HepG2 (cell line): ENCODE measurements at regions not wholly inside any gene's neighbourhood (a gene's known extent, or its start where the extent isn't known, plus 50 kb on each side); places are given as distances from the start of the nearest gene placed in this dataset.

Source experiments
- ATAC-seq: fragments of 200-7000 bp; cut with Tn5 transposase; 3 replicates; pipeline ENCODE4 v1.9.1; 2020; ENCODE audit warnings: mild to moderate bottlenecking, moderate library complexity
- BruUV-seq: library from RNA; stranded (reverse); fragments of 400-500 nt; replicated peaks from 2 replicates; lab custom pipeline; 2021; lab: Mats Ljungman, UMichigan
- CTCF ChIA-PET: fragments of 300-600 bp; formaldehyde crosslinking; extraction: SDS; loops from one replicate; lab custom pipeline; 2021; ENCODE audit warnings: low total read pairs, inconsistent platforms, low intra/inter-chr PET ratio; lab: Yijun Ruan, JAX
- POLR2A ChIA-PET: fragments of 350-600 bp; sonication (Branson Sonifier 250); formaldehyde crosslinking; loops from one replicate; lab custom pipeline; 2020; ENCODE audit warnings: antibody characterized with exemption, inconsistent platforms; lab: Yijun Ruan, JAX
- DNase-seq: peaks from one replicate; pipeline ENCODE4 v3.0.0-alpha.2; 2015; ENCODE audit warnings: low spot score
- FAIRE-seq: peaks from 3 replicates; lab custom pipeline; 2011; peaks lifted over from hg19 to GRCh38; lab: Jason Lieb, UNC
- H2AFZ ChIP-seq: one replicate; pipeline ENCODE4 v1.6.1; 2011; ENCODE audit warnings: low read length, inconsistent platforms
- H3K27ac ChIP-seq: fragments of 300-600 bp; 3 replicates; pipeline ENCODE4 v1.8.0; 2011; ENCODE audit warnings: mixed run types, mild to moderate bottlenecking, mixed read lengths, low read length, inconsistent platforms; ENCODE audit not compliant: insufficient read depth; ENCODE audit errors: extremely low read length
- H3K27me3 ChIP-seq, 2 experiments: fragments of 200-600 bp in 1 of 2; 2 replicates in 1 of 2; 3 replicates in 1 of 2; pipeline versions ENCODE4 v1.6.0 to v1.8.0; 2011; ENCODE audit warnings: low read length in 2 of 2, mild to moderate bottlenecking in 2 of 2, moderate library complexity in 2 of 2, inconsistent platforms in 1 of 2; ENCODE audit not compliant: insufficient read depth in 2 of 2, control insufficient read depth in 1 of 2
- H3K36me3 ChIP-seq, 2 experiments: fragments of 200-600 bp in 1 of 2; replicated peaks in 1 of 2; 2 replicates in 1 of 2; 3 replicates in 1 of 2; pipeline versions ENCODE4 v1.5.1 to v1.8.0; 2011; ENCODE audit warnings: low read length in 2 of 2, inconsistent platforms in 1 of 2; ENCODE audit not compliant: insufficient read depth in 2 of 2, control insufficient read depth in 1 of 2
- H3K4me1 ChIP-seq: 2 replicates; pipeline ENCODE4 v1.5.1; 2012; ENCODE audit warnings: low read length, inconsistent platforms; ENCODE audit not compliant: insufficient read depth
- H3K4me2 ChIP-seq: 2 replicates; pipeline ENCODE4 v1.6.0; 2011; ENCODE audit warnings: low read depth, low read length, inconsistent platforms
- H3K4me3 ChIP-seq, 3 experiments: fragments of 200-600 bp in 1 of 3; sonication (generic), shearing (Covaris generic) in 1 of 3; replicated peaks in 1 of 3; 2 replicates each; pipeline ENCODE4 v1.5.1; 2011 to 2016; ENCODE audit warnings: low read length in 3 of 3, inconsistent platforms in 2 of 3, low read depth in 2 of 3, mild to moderate bottlenecking in 2 of 3, control low read depth in 1 of 3, mixed read lengths in 1 of 3; ENCODE audit not compliant: insufficient read depth in 1 of 3
- H3K79me2 ChIP-seq: one replicate; pipeline ENCODE4 v1.6.1; 2011; ENCODE audit warnings: low read length, inconsistent platforms; ENCODE audit not compliant: insufficient read depth
- H3K9ac ChIP-seq: 2 replicates; pipeline ENCODE4 v1.6.0; 2011; ENCODE audit warnings: mild to moderate bottlenecking, low read depth, low read length, inconsistent platforms; ENCODE audit not compliant: insufficient read depth
- H3K9me3 ChIP-seq: 2 replicates; pipeline ENCODE4 v1.5.1; 2012; ENCODE audit warnings: mild to moderate bottlenecking, low read length
- H4K20me1 ChIP-seq: 2 replicates; pipeline ENCODE4 v1.6.0; 2011; ENCODE audit warnings: inconsistent platforms, mild to moderate bottlenecking, low read length, moderate library complexity; ENCODE audit not compliant: insufficient read depth
- CEBPG ChIP-seq: IDR thresholded peaks from 2 replicates; pipeline ENCODE4 v1.6.1; 2016
- MATR3 ChIP-seq: sonication (generic); formaldehyde crosslinking; IDR thresholded peaks from 2 replicates; pipeline ENCODE4 v1.4.0; 2020; ENCODE audit warnings: missing genetic modification reagents
- PAF1 ChIP-seq: IDR thresholded peaks from 2 replicates; pipeline ENCODE4 v1.6.1; 2016; ENCODE audit warnings: missing genetic modification reagents, missing compliant biosample characterization
- TAF1 ChIP-seq: sonication (generic); formaldehyde crosslinking; IDR thresholded peaks from 2 replicates; pipeline ENCODE4 v1.4.0; 2020; ENCODE audit warnings: missing genetic modification reagents
- ZFP36 ChIP-seq: fragments of 150-350 bp; IDR thresholded peaks from 2 replicates; pipeline ENCODE4 v1.6.1; 2018; ENCODE audit warnings: borderline replicate concordance, low read length, low read depth; ENCODE audit not compliant: partially characterized antibody
- ZIK1 ChIP-seq: sonication (generic); formaldehyde crosslinking; IDR thresholded peaks from 2 replicates; pipeline ENCODE4 v1.5.0; 2020; ENCODE audit warnings: mild to moderate bottlenecking, low read depth, missing genetic modification reagents, borderline replicate concordance
- ZNF138 ChIP-seq: sonication (generic); formaldehyde crosslinking; IDR thresholded peaks from 2 replicates; pipeline ENCODE4 v1.5.0; 2020; ENCODE audit warnings: mild to moderate bottlenecking, low read depth, missing genetic modification reagents
- WGBS: methylation state at CpG from one replicate; pipeline ENCODE4 v1.1.6; 2017; ENCODE audit warnings: low lambda C conversion rate; 5-methylcytosine and 5-hydroxymethylcytosine counted together
- in situ Hi-C: cut with HindIII; loops from 2 replicates; pipeline ENCODE4 v1.10.0; 2017; ENCODE audit warnings: low pct_unique_long_range_greater_than_20kb; ENCODE audit not compliant: extremely low pct_ligation_motif_present
- intact Hi-C: fragments of 100-400 bp; cut with micrococcal nuclease; formaldehyde crosslinking; loops from one replicate; pipeline ENCODE4 v1.10.0; 2022; ENCODE audit not compliant: unreplicated experiment
- TF ChIP-seq, protein P1 (sequence below): sonication (generic); formaldehyde crosslinking; IDR thresholded peaks from 2 replicates; pipeline ENCODE4 v1.8.1; 2023; ENCODE audit warnings: mild to moderate bottlenecking, missing genetic modification reagents
- TF ChIP-seq, protein P2 (sequence below): sonication (generic); formaldehyde crosslinking; conservative IDR thresholded peaks from 2 replicates; pipeline ENCODE4 v1.4.0; 2020; ENCODE audit warnings: mild to moderate bottlenecking, missing genetic modification reagents, moderate library complexity
- TF ChIP-seq, protein P3 (sequence below): sonication (generic); formaldehyde crosslinking; IDR thresholded peaks from one replicate; pipeline ENCODE4 v1.5.1; 2020; ENCODE audit warnings: mild to moderate bottlenecking, missing genetic modification reagents; ENCODE audit errors: not compliant biosample characterization

DNA sequence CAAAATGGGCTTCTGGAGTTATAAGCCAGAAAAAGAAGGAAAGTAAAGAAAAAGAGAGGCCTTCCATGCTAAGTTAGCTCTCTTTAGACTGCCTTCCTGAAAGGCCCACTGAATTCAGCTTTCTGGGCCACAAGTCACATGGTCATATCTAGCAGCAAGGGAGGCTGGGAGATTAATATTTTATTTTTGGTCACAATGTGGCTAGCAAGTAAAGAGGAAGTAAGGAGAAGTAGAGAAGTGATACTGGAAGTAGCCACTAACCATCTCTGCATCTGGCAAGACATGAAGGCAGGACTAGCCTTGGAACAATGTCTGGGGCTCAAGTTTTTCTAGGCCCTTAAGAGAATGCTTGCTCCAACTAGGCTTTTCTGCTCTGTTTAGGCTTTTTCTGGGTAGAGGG is 81.8 kb upstream of the UBE2E1 start (continued):
- TF ChIP-seq, protein P1, sequence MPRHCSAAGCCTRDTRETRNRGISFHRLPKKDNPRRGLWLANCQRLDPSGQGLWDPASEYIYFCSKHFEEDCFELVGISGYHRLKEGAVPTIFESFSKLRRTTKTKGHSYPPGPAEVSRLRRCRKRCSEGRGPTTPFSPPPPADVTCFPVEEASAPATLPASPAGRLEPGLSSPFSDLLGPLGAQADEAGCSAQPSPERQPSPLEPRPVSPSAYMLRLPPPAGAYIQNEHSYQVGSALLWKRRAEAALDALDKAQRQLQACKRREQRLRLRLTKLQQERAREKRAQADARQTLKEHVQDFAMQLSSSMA (CRISPR knock-in tag): no peak
- TF ChIP-seq, all 625 proteins: peak for 0

DNA sequence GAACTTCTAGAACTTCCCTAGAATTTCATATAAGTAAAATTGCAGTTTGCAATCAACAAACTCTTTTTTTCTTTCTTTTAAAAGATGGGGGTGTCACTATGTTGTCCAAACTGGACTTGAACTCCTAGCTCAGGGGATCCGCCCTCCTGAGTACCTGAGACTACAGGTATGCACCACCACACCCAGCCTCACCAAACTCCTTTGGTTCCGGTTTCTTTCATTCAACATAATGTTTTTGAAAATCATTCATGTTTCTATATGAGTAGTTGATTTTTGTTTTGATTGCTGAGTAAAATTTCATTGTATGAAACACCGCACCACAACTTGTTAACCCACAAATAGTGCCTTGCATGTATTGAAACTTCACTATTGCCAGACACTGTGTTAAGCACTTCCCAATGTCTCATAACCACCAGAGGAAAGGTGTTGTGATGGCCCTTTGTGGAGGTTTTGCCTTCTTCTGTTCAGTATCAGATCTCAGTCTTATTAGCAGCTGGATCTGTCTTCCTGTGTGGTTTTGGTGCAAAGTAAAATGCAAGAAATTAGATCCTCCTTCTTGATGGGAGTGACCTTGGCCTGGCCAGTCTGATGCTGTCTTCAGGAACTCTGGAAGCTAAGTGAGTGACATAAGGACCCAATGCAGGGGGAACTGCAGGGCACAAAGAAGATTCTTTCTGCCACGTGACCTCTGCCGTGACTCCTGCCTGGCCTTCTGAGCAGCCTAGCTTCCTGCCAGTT is 78.8 kb upstream of the UBE2E1 start:
- in situ Hi-C loops: no loop called here
- Histone ChIP-seq H3K79me2 (no peaks in the 10 kb centered on the region), H3K36me3 (no peaks in the 10 kb centered on the region), H3K4me3 (no peak overlapping the region), H3K27me3 (no peaks in the 10 kb centered on the region), H3K4me2 (no peak overlapping the region), H3K27ac (no peak overlapping the region), H4K20me1 (no peaks in the 10 kb centered on the region), H2AFZ (no peak overlapping the region), H3K9ac (no peak overlapping the region), H3K4me1 (no peaks in the 10 kb centered on the region), H3K9me3 (no peaks in the 10 kb centered on the region)
- intact Hi-C loops: no loop called here
- no peak for DNase-seq
- no peak for FAIRE-seq
- no peak for ATAC-seq
- WGBS: 77% methylated on average over 5 of the region's 5 CpGs
- ChIA-PET CTCF (no interaction called here), POLR2A (no interaction called here)
- BruUV-seq: no TSS peak
- no peak for TF ChIP-seq MATR3 (CRISPR knock-in tag)
- TF ChIP-seq CEBPG (CRISPR knock-in tag): no peak
- TF ChIP-seq, protein P2, sequence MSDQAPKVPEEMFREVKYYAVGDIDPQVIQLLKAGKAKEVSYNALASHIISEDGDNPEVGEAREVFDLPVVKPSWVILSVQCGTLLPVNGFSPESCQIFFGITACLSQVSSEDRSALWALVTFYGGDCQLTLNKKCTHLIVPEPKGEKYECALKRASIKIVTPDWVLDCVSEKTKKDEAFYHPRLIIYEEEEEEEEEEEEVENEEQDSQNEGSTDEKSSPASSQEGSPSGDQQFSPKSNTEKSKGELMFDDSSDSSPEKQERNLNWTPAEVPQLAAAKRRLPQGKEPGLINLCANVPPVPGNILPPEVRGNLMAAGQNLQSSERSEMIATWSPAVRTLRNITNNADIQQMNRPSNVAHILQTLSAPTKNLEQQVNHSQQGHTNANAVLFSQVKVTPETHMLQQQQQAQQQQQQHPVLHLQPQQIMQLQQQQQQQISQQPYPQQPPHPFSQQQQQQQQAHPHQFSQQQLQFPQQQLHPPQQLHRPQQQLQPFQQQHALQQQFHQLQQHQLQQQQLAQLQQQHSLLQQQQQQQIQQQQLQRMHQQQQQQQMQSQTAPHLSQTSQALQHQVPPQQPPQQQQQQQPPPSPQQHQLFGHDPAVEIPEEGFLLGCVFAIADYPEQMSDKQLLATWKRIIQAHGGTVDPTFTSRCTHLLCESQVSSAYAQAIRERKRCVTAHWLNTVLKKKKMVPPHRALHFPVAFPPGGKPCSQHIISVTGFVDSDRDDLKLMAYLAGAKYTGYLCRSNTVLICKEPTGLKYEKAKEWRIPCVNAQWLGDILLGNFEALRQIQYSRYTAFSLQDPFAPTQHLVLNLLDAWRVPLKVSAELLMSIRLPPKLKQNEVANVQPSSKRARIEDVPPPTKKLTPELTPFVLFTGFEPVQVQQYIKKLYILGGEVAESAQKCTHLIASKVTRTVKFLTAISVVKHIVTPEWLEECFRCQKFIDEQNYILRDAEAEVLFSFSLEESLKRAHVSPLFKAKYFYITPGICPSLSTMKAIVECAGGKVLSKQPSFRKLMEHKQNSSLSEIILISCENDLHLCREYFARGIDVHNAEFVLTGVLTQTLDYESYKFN (CRISPR knock-in tag): no peak
- TF ChIP-seq ZIK1 (CRISPR knock-in tag): no peak
- no peak for TF ChIP-seq TAF1 (CRISPR knock-in tag)
- TF ChIP-seq PAF1 (CRISPR knock-in tag): no peak
- no peak for TF ChIP-seq ZNF138 (CRISPR knock-in tag)
- TF ChIP-seq, protein P3, sequence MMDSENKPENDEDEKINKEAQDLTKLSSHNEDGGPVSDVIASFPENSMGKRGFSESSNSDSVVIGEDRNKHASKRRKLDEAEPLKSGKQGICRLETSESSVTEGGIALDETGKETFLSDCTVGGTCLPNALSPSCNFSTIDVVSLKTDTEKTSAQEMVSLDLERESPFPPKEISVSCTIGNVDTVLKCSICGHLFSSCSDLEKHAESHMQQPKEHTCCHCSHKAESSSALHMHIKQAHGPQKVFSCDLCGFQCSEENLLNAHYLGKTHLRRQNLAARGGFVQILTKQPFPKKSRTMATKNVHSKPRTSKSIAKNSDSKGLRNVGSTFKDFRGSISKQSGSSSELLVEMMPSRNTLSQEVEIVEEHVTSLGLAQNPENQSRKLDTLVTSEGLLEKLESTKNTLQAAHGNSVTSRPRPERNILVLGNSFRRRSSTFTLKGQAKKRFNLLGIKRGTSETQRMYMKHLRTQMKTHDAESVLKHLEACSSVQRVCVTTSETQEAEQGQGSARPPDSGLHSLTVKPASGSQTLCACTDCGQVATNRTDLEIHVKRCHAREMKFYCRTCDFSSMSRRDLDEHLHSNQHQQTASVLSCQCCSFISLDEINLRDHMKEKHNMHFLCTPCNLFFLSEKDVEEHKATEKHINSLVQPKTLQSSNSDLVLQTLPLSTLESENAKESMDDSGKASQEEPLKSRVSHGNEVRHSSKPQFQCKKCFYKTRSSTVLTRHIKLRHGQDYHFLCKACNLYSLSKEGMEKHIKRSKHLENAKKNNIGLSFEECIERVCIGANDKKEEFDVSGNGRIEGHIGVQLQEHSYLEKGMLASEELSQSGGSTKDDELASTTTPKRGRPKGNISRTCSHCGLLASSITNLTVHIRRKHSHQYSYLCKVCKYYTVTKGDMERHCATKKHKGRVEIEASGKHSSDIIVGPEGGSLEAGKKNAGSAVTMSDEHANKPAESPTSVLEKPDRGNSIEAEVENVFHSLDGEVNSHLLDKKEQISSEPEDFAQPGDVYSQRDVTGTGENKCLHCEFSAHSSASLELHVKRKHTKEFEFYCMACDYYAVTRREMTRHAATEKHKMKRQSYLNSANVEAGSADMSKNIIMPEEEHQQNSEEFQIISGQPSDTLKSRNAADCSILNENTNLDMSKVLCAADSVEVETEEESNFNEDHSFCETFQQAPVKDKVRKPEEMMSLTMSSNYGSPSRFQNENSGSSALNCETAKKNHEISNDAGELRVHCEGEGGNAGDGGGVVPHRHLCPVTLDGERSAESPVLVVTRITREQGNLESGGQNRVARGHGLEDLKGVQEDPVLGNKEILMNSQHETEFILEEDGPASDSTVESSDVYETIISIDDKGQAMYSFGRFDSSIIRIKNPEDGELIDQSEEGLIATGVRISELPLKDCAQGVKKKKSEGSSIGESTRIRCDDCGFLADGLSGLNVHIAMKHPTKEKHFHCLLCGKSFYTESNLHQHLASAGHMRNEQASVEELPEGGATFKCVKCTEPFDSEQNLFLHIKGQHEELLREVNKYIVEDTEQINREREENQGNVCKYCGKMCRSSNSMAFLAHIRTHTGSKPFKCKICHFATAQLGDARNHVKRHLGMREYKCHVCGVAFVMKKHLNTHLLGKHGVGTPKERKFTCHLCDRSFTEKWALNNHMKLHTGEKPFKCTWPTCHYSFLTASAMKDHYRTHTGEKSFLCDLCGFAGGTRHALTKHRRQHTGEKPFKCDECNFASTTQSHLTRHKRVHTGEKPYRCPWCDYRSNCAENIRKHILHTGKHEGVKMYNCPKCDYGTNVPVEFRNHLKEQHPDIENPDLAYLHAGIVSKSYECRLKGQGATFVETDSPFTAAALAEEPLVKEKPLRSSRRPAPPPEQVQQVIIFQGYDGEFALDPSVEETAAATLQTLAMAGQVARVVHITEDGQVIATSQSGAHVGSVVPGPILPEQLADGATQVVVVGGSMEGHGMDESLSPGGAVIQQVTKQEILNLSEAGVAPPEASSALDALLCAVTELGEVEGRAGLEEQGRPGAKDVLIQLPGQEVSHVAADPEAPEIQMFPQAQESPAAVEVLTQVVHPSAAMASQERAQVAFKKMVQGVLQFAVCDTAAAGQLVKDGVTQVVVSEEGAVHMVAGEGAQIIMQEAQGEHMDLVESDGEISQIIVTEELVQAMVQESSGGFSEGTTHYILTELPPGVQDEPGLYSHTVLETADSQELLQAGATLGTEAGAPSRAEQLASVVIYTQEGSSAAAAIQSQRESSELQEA (CRISPR knock-in tag): no peak
- no peak for TF ChIP-seq ZFP36
